HG02678 (cell line): ENCODE measurements at regions not wholly inside any gene's neighbourhood (a gene's known extent, or its start where the extent isn't known, plus 50 kb on each side); places are given as distances from the start of the nearest gene placed in this dataset.

Source experiments
- ATAC-seq: cut with Tn5 transposase; IDR thresholded peaks from one replicate; pipeline ENCODE4 v1.9.1; 2021; ENCODE audit warnings: mild to moderate bottlenecking, moderate library complexity; ENCODE audit not compliant: unreplicated experiment

- ATAC-seq = no peak
Observed at GRCh38 chr6:102398788-102399390, 1005.4 kb downstream of the GRIK2 start.

GRCh38 chr6:102390541-102390940 is 997.0 kb downstream of the GRIK2 start:
- no peak for ATAC-seq

GRCh38 chr6:102389994-102390393 is 996.5 kb downstream of the GRIK2 start:
- ATAC-seq = no peak

GRCh38 chr6:102387326-102388033 is 994.0 kb downstream of the GRIK2 start:
- ATAC-seq = no peak

GRCh38 chr6:102381203-102381602 is 987.7 kb downstream of the GRIK2 start:
- no peak for ATAC-seq

- no peak for ATAC-seq
Observed at GRCh38 chr6:102356170-102356569, 962.7 kb downstream of the GRIK2 start.

GRCh38 chr6:102355578-102355977 is 962.1 kb downstream of the GRIK2 start:
- no peak for ATAC-seq

GRCh38 chr6:102352552-102352951 is 959.0 kb downstream of the GRIK2 start:
- ATAC-seq = no peak

- ATAC-seq = no peak
Observed at GRCh38 chr6:102344769-102345168, 951.3 kb downstream of the GRIK2 start.

GRCh38 chr6:102340311-102340710 is 946.8 kb downstream of the GRIK2 start:
- no peak for ATAC-seq

GRCh38 chr6:102333736-102334135 is 940.2 kb downstream of the GRIK2 start:
- no peak for ATAC-seq

GRCh38 chr6:102327697-102328225 is 934.3 kb downstream of the GRIK2 start:
- ATAC-seq = no peak

GRCh38 chr6:102313699-102314098 is 920.2 kb downstream of the GRIK2 start:
- no peak for ATAC-seq

- no peak for ATAC-seq
Observed at GRCh38 chr6:102309700-102310099, 916.2 kb downstream of the GRIK2 start.

- no peak for ATAC-seq
Observed at GRCh38 chr6:102300350-102300749, 906.8 kb downstream of the GRIK2 start.

- ATAC-seq = no peak
Observed at GRCh38 chr6:102298051-102298450, 904.5 kb downstream of the GRIK2 start.
